ENCODE measurements at regions not wholly inside any gene's neighbourhood (a gene's known extent, or its start where the extent isn't known, plus 50 kb on each side); places are given as distances from the start of the nearest gene placed in this dataset.

- Mint-ChIP-seq H3K9me3 (ENCODE audit: unreplicated experiment) (peaks cover 15% of the 10 kb centered on the region), H3K4me3 (ENCODE audit: unreplicated experiment) (no peak overlapping the region), H3K4me1 (ENCODE audit: unreplicated experiment) (no peaks in the 10 kb centered on the region), H3K27me3 (ENCODE audit: unreplicated experiment) (peaks cover 2% of the 10 kb centered on the region), H3K27ac (ENCODE audit: unreplicated experiment) (no peak overlapping the region), H3K36me3 (ENCODE audit: unreplicated experiment) (peaks cover 3% of the 10 kb centered on the region)
- no peak for DNase-seq (ENCODE audit: extremely low spot score, unreplicated experiment)
- TF ChIP-seq, protein P1, sequence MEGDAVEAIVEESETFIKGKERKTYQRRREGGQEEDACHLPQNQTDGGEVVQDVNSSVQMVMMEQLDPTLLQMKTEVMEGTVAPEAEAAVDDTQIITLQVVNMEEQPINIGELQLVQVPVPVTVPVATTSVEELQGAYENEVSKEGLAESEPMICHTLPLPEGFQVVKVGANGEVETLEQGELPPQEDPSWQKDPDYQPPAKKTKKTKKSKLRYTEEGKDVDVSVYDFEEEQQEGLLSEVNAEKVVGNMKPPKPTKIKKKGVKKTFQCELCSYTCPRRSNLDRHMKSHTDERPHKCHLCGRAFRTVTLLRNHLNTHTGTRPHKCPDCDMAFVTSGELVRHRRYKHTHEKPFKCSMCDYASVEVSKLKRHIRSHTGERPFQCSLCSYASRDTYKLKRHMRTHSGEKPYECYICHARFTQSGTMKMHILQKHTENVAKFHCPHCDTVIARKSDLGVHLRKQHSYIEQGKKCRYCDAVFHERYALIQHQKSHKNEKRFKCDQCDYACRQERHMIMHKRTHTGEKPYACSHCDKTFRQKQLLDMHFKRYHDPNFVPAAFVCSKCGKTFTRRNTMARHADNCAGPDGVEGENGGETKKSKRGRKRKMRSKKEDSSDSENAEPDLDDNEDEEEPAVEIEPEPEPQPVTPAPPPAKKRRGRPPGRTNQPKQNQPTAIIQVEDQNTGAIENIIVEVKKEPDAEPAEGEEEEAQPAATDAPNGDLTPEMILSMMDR (IDR thresholded peaks at IDR 0.05): no peak
Observed at GRCh38 chr3:76212679-76213078, 427.3 kb upstream of the ZNF717 start.

- H3K4me3 Mint-ChIP-seq (ENCODE audit: unreplicated experiment): no peak overlapping the region
- H3K4me1 Mint-ChIP-seq (ENCODE audit: unreplicated experiment): peaks cover 7% of the 10 kb centered on the region
- no peak for DNase-seq (ENCODE audit: extremely low spot score, unreplicated experiment)
- TF ChIP-seq, protein P1 (IDR thresholded peaks at IDR 0.05): no peak
- peaks cover 4% of the 10 kb centered on the region for H3K9me3 Mint-ChIP-seq (ENCODE audit: unreplicated experiment)
- no peak overlapping the region for H3K27ac Mint-ChIP-seq (ENCODE audit: unreplicated experiment)
- H3K27me3 Mint-ChIP-seq (ENCODE audit: unreplicated experiment): peaks cover 4% of the 10 kb centered on the region
- H3K36me3 Mint-ChIP-seq (ENCODE audit: unreplicated experiment): no peaks in the 10 kb centered on the region
Observed at GRCh38 chr3:76222201-76222600, 436.9 kb upstream of the ZNF717 start.

DNA sequence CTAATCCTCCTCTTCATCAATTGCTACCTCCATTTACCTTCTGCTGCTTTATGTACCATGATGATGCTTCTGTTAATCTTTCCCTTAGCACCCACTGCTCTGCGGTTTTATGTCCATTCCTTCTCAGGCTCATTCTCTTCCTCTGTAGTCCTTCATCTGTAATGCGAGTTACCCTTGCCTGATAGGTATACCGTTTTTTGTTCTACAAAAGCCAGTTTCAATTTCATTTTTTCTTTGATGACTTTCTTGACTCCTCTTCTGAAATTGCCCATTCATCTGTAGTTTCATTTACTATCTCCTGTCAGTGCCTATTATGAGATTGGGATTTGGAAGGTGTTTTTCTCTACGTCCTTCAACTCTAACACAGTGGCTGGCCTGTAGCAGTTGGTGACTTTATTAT lies 445.9 kb upstream of the ZNF717 start:
- H3K9me3 Mint-ChIP-seq (ENCODE audit: unreplicated experiment): peaks cover 6% of the 10 kb centered on the region
- H3K36me3 Mint-ChIP-seq (ENCODE audit: unreplicated experiment): no peaks in the 10 kb centered on the region
- no peak for DNase-seq (ENCODE audit: extremely low spot score, unreplicated experiment)
- H3K27me3 Mint-ChIP-seq (ENCODE audit: unreplicated experiment): peaks cover 7% of the 10 kb centered on the region
- H3K4me3 Mint-ChIP-seq (ENCODE audit: unreplicated experiment): no peak overlapping the region
- no peak overlapping the region for H3K27ac Mint-ChIP-seq (ENCODE audit: unreplicated experiment)
- TF ChIP-seq, protein P1 (IDR thresholded peaks at IDR 0.05): no peak
- peaks cover 3% of the 10 kb centered on the region for H3K4me1 Mint-ChIP-seq (ENCODE audit: unreplicated experiment)

DNA sequence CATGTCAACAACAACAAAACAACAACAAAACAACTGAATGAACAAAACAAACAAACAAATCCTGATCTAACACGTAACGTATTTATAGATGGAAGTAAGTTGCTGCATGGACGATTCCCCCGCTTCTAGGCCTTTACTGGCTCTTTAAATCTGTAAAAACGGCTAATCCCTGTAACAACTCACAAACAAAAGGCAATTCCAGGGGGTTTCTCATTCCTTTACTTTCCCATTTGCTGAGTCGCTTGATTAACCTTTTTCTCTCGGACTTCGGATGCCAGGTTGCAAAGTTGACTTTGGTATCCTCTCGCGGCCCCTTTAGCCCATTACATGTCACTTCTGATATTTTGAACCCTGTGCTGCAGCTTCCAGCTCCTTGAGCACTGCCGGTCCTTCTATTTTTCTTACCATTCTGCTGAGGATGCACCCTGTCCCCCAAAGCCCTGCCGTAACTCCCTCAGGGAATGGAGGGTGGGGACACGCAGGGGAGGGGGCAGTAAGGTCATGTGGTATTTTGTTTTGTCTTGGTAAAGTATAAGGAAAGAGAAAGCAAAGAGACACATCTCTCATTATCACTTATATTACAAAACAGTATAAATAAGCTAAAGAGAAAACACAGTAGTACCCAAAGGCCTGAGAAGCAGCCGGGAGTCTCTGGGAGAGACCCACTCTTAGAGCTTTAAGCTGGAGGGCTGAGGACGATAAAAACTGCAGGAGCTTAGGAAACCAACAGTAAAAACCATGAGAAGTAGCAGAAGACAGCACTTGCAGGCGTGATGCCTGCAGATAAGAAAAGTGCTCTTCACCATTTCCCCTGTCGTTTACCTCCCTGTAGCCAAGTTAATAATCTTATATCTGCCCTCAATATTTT lies 457.8 kb upstream of the ZNF717 start:
- Mint-ChIP-seq H3K4me1 (ENCODE audit: unreplicated experiment) (peaks cover 30% of the 10 kb centered on the region), H3K9me3 (ENCODE audit: unreplicated experiment) (no peaks in the 10 kb centered on the region), H3K27me3 (ENCODE audit: unreplicated experiment) (no peaks in the 10 kb centered on the region), H3K27ac (ENCODE audit: unreplicated experiment) (no peak overlapping the region), H3K4me3 (ENCODE audit: unreplicated experiment) (no peak overlapping the region), H3K36me3 (ENCODE audit: unreplicated experiment) (peaks cover 5% of the 10 kb centered on the region)
- TF ChIP-seq, protein P1 (IDR thresholded peaks at IDR 0.05): no peak
- DNase-seq (ENCODE audit: extremely low spot score, unreplicated experiment): no peak

GRCh38 chr3:76245073-76245472 lies 459.7 kb upstream of the ZNF717 start:
- Mint-ChIP-seq H3K36me3 (ENCODE audit: unreplicated experiment) (peaks cover 3% of the 10 kb centered on the region), H3K27me3 (ENCODE audit: unreplicated experiment) (no peaks in the 10 kb centered on the region), H3K4me1 (ENCODE audit: unreplicated experiment) (peaks cover 40% of the 10 kb centered on the region), H3K27ac (ENCODE audit: unreplicated experiment) (peak overlapping the region; percentile 6), H3K9me3 (ENCODE audit: unreplicated experiment) (peaks cover 4% of the 10 kb centered on the region), H3K4me3 (ENCODE audit: unreplicated experiment) (no peak overlapping the region)
- no peak for DNase-seq (ENCODE audit: extremely low spot score, unreplicated experiment)
- TF ChIP-seq, protein P1 (IDR thresholded peaks at IDR 0.05): no peak

All from osteocyte (in vitro differentiated cells).